Vagina (tissue), 2 donors: ENCODE measurements at regions not wholly inside any gene's neighbourhood (a gene's known extent, or its start where the extent isn't known, plus 50 kb on each side); places are given as distances from the start of the nearest gene placed in this dataset.

Source experiments
- POLR2AphosphoS5 ChIP-seq, 2 donors: sonication (generic); formaldehyde crosslinking; IDR thresholded peaks; one replicate each; pipeline ENCODE4 v1.9.0; 2017; ENCODE audit warnings: antibody characterized with exemption in 2 of 2, mild to moderate bottlenecking in 2 of 2, low read depth in 1 of 2; ENCODE audit not compliant: insufficient read depth in 1 of 2
- TF ChIP-seq, protein P1 (sequence below), 3 experiments: fragments of 450-650 bp in 2 of 3; fragments of 200-600 bp in 1 of 3; sonication (generic) in 1 of 3; IDR thresholded peaks; one replicate each; pipeline ENCODE4 v1.5.1; 2017 to 2019; ENCODE audit warnings: antibody characterized with exemption in 3 of 3, mild to moderate bottlenecking in 2 of 3, moderate library complexity in 2 of 3

DNA sequence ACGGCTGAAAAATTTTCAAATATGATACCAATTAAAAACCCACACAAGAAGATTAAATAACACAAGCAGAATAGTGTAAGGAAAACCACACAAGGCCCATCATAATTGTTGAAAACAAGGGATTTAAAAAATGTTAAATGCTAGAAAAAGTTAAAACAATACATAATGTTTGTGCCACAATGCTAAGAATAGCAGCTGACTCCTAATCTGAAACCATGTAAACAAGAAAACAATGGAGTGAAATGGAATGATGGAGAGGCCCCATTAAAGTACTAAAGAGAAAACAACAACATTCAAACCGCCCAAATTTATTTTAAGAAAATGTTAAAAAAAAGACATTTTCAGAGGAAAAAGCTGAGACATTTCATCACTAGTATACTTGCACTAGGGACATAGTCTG is 663.6 kb upstream of the NCAM2 start:
- TF ChIP-seq, protein P1, sequence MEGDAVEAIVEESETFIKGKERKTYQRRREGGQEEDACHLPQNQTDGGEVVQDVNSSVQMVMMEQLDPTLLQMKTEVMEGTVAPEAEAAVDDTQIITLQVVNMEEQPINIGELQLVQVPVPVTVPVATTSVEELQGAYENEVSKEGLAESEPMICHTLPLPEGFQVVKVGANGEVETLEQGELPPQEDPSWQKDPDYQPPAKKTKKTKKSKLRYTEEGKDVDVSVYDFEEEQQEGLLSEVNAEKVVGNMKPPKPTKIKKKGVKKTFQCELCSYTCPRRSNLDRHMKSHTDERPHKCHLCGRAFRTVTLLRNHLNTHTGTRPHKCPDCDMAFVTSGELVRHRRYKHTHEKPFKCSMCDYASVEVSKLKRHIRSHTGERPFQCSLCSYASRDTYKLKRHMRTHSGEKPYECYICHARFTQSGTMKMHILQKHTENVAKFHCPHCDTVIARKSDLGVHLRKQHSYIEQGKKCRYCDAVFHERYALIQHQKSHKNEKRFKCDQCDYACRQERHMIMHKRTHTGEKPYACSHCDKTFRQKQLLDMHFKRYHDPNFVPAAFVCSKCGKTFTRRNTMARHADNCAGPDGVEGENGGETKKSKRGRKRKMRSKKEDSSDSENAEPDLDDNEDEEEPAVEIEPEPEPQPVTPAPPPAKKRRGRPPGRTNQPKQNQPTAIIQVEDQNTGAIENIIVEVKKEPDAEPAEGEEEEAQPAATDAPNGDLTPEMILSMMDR (IDR thresholded peaks at IDR 0.05), result no peak
- no peak for TF ChIP-seq POLR2AphosphoS5 (IDR thresholded peaks at IDR 0.05; ENCODE audit: insufficient read depth in 1 of 2, low read depth in 1 of 2)
